H9 (cell line): ENCODE measurements at regions not wholly inside any gene's neighbourhood (a gene's known extent, or its start where the extent isn't known, plus 50 kb on each side); places are given as distances from the start of the nearest gene placed in this dataset.

Experiments
- DNase-seq: peaks from one replicate; pipeline ENCODE4 v3.0.0-alpha.2; 2017
- H2AFZ ChIP-seq: one replicate; pipeline ENCODE4 v1.6.1; 2013; ENCODE audit warnings: mild to moderate bottlenecking, low read length, control low read depth, moderate library complexity
- H2AK5ac ChIP-seq: 2 replicates; pipeline ENCODE4 v1.6.1; 2013; ENCODE audit warnings: low read length, control low read depth, mixed read lengths; ENCODE audit not compliant: insufficient read length
- H2BK120ac ChIP-seq: one replicate; pipeline ENCODE4 v1.6.1; 2013; ENCODE audit warnings: low read depth, mild to moderate bottlenecking, low read length, control low read depth, inconsistent platforms; ENCODE audit not compliant: poor library complexity, severe bottlenecking
- H2BK12ac ChIP-seq: 2 replicates; pipeline ENCODE4 v1.6.1; 2013; ENCODE audit warnings: low read length, control low read depth, mixed read lengths, low read depth; ENCODE audit not compliant: insufficient read length
- H2BK15ac ChIP-seq: 2 replicates; pipeline ENCODE4 v1.6.1; 2013; ENCODE audit warnings: low read depth, low read length, control low read depth
- H2BK20ac ChIP-seq: one replicate; pipeline ENCODE4 v1.6.1; 2013; ENCODE audit warnings: low read depth, mild to moderate bottlenecking, low read length, control low read depth, inconsistent platforms; ENCODE audit not compliant: poor library complexity, severe bottlenecking
- H2BK5ac ChIP-seq: 2 replicates; pipeline ENCODE4 v1.6.1; 2013; ENCODE audit warnings: low read length, control low read depth, mixed read lengths; ENCODE audit not compliant: insufficient read length
- H3K14ac ChIP-seq: 2 replicates; pipeline ENCODE4 v1.6.1; 2013; ENCODE audit warnings: low read length, control low read depth; ENCODE audit not compliant: insufficient read depth
- H3K18ac ChIP-seq: 2 replicates; pipeline ENCODE4 v1.6.1; 2013; ENCODE audit warnings: low read depth, mild to moderate bottlenecking, mixed read lengths, low read length, control low read depth; ENCODE audit not compliant: insufficient read length
- H3K23ac ChIP-seq: 2 replicates; pipeline ENCODE4 v1.6.1; 2013; ENCODE audit warnings: low read length, control low read depth, mixed read lengths, low read depth; ENCODE audit not compliant: insufficient read length
- H3K23me2 ChIP-seq: 2 replicates; pipeline ENCODE4 v1.6.1; 2013; ENCODE audit warnings: low read depth, mild to moderate bottlenecking, mixed read lengths, low read length, control low read depth; ENCODE audit not compliant: insufficient read length, poor library complexity, severe bottlenecking
- H3K27ac ChIP-seq: 2 replicates; pipeline ENCODE4 v1.5.1; 2013; ENCODE audit warnings: low read length, control low read depth, mixed read lengths, low read depth; ENCODE audit not compliant: insufficient read length
- H3K27me3 ChIP-seq: 2 replicates; pipeline ENCODE4 v1.6.1; 2013; ENCODE audit warnings: low read length, control low read depth, inconsistent platforms; ENCODE audit not compliant: insufficient read depth
- H3K4ac ChIP-seq: 2 replicates; pipeline ENCODE4 v1.6.1; 2013; ENCODE audit warnings: low read depth, mild to moderate bottlenecking, control low read depth, inconsistent platforms, low read length, moderate library complexity
- H3K4me1 ChIP-seq: 2 replicates; pipeline ENCODE4 v1.6.1; 2013; ENCODE audit warnings: low read length, control low read depth, inconsistent platforms; ENCODE audit not compliant: insufficient read depth
- H3K4me2 ChIP-seq: 2 replicates; pipeline ENCODE4 v1.6.1; 2013; ENCODE audit warnings: low read length, control low read depth, mixed read lengths; ENCODE audit not compliant: insufficient read length, insufficient read depth
- H3K56ac ChIP-seq: 2 replicates; pipeline ENCODE4 v1.6.1; 2013; ENCODE audit warnings: low read depth, mild to moderate bottlenecking, mixed read lengths, low read length, control low read depth; ENCODE audit not compliant: insufficient read length
- H3K79me1 ChIP-seq: 2 replicates; pipeline ENCODE4 v1.6.1; 2013; ENCODE audit warnings: low read depth, mild to moderate bottlenecking, moderate library complexity, low read length, control low read depth, inconsistent platforms; ENCODE audit not compliant: insufficient read depth, poor library complexity, severe bottlenecking
- H3K79me2 ChIP-seq: 2 replicates; pipeline ENCODE4 v1.6.1; 2013; ENCODE audit warnings: low read length, control low read depth, inconsistent platforms; ENCODE audit not compliant: insufficient read depth
- H3K9ac ChIP-seq: 2 replicates; pipeline ENCODE4 v1.6.1; 2013; ENCODE audit warnings: low read length, control low read depth, mixed read lengths; ENCODE audit not compliant: insufficient read length; ENCODE audit errors: extremely low read depth
- H3K9me3 ChIP-seq: one replicate; pipeline ENCODE4 v1.6.1; 2013; ENCODE audit warnings: low read depth, low read length, inconsistent platforms; ENCODE audit not compliant: control insufficient read depth
- H3T11ph ChIP-seq: one replicate; pipeline ENCODE4 v1.6.1; 2013; ENCODE audit warnings: mild to moderate bottlenecking, low read length, control low read depth, inconsistent platforms
- H4K20me1 ChIP-seq: one replicate; pipeline ENCODE4 v1.6.1; 2013; ENCODE audit not compliant: control insufficient read depth, insufficient read length, insufficient read depth
- H4K5ac ChIP-seq: 2 replicates; pipeline ENCODE4 v1.6.1; 2013; ENCODE audit warnings: low read depth, mild to moderate bottlenecking, mixed read lengths, low read length, control low read depth; ENCODE audit not compliant: insufficient read length
- H4K8ac ChIP-seq: replicated peaks from 2 replicates; pipeline ENCODE4 v1.6.1; 2013; ENCODE audit warnings: low read length, control low read depth, mixed read lengths, low read depth; ENCODE audit not compliant: insufficient read length
- H4K91ac ChIP-seq: 2 replicates; pipeline ENCODE4 v1.6.1; 2013; ENCODE audit warnings: low read depth, mild to moderate bottlenecking, moderate library complexity, mixed read lengths, low read length, control low read depth; ENCODE audit not compliant: insufficient read length
- H3K27ac Mint-ChIP-seq, 3 experiments: 2 replicates in 2 of 3; 3 replicates in 1 of 3; pipeline ENCODE4 v1.8.0; 2020 to 2021; ENCODE audit warnings: mixed read lengths in 3 of 3, mild to moderate bottlenecking in 1 of 3, moderate library complexity in 1 of 3
- H3K27me3 Mint-ChIP-seq: 2 replicates; pipeline ENCODE4 v1.8.0; 2021; ENCODE audit warnings: low read depth, mild to moderate bottlenecking, moderate library complexity, mixed read lengths
- H3K36me3 Mint-ChIP-seq, 3 experiments: 2 replicates in 2 of 3; 3 replicates in 1 of 3; pipeline ENCODE4 v1.8.0; 2020 to 2021; ENCODE audit warnings: low read depth in 3 of 3, mixed read lengths in 3 of 3; ENCODE audit not compliant: insufficient read depth in 1 of 3
- H3K4me1 Mint-ChIP-seq, 2 experiments: 2 replicates each; pipeline ENCODE4 v1.8.0; 2020; ENCODE audit warnings: mixed read lengths in 2 of 2
- H3K4me3 Mint-ChIP-seq, 2 experiments: 2 replicates in 1 of 2; 3 replicates in 1 of 2; pipeline ENCODE4 v1.8.0; 2020 to 2021; ENCODE audit warnings: mild to moderate bottlenecking in 2 of 2, mixed read lengths in 2 of 2, moderate library complexity in 1 of 2
- H3K9me3 Mint-ChIP-seq, 2 experiments: 2 replicates in 1 of 2; 3 replicates in 1 of 2; pipeline ENCODE4 v1.8.0; 2020; ENCODE audit warnings: mild to moderate bottlenecking in 2 of 2, mixed read lengths in 2 of 2, moderate library complexity in 1 of 2
- CTCF ChIP-seq: fragments of 200-600 bp; sonication (generic); conservative IDR thresholded peaks from 3 replicates; pipeline ENCODE4 v1.8.0; 2021; ENCODE audit warnings: antibody characterized with exemption, mild to moderate bottlenecking

- no peak overlapping the region for H3K9ac ChIP-seq
- no peak overlapping the region for H3K14ac ChIP-seq
- peaks cover 0 to 14% of the 10 kb centered on the region in 2 experiments; a peak in 2 of 4 replicates for H3K4me1 Mint-ChIP-seq
- DNase-seq: no peak
- no peaks in the 10 kb centered on the region for H3K4me1 ChIP-seq
- no peak overlapping the region for H3K23ac ChIP-seq
- H3K9me3 Mint-ChIP-seq: no peaks in the 10 kb centered on the region
- H2BK120ac ChIP-seq: no peak overlapping the region
- no peak overlapping the region for H4K91ac ChIP-seq
- no peak overlapping the region for H2AK5ac ChIP-seq
- no peak overlapping the region for H3K27ac ChIP-seq
- H3K27me3 ChIP-seq: no peaks in the 10 kb centered on the region
- no peaks in the 10 kb centered on the region for H3K27me3 Mint-ChIP-seq
- H3K79me2 ChIP-seq: no peaks in the 10 kb centered on the region
- no peak overlapping the region for H2BK20ac ChIP-seq
- H3K4me3 Mint-ChIP-seq: no peak overlapping the region
- no peak overlapping the region for H2BK15ac ChIP-seq
- no peak overlapping the region for H3T11ph ChIP-seq
- no peak overlapping the region for H3K4me2 ChIP-seq
- no peaks in the 10 kb centered on the region for H3K36me3 Mint-ChIP-seq
- H3K79me1 ChIP-seq: no peaks in the 10 kb centered on the region
- H3K18ac ChIP-seq: no peak overlapping the region
- no peak overlapping the region for H4K8ac ChIP-seq
- no peak overlapping the region for H3K4ac ChIP-seq
- H3K27ac Mint-ChIP-seq: no peak overlapping the region
- no peaks in the 10 kb centered on the region for H3K9me3 ChIP-seq
- H2AFZ ChIP-seq: no peak overlapping the region
- H2BK5ac ChIP-seq: no peak overlapping the region
- no peak overlapping the region for H4K5ac ChIP-seq
- no peak overlapping the region for H3K56ac ChIP-seq
- H2BK12ac ChIP-seq: no peak overlapping the region
- H4K20me1 ChIP-seq: no peaks in the 10 kb centered on the region
- TF ChIP-seq CTCF: no peak
- no peaks in the 10 kb centered on the region for H3K23me2 ChIP-seq
Measured at GRCh38 chr2:198697794-198698193, 759.9 kb downstream of the SATB2 start.
